ENCODE measurements at regions not wholly inside any gene's neighbourhood (a gene's known extent, or its start where the extent isn't known, plus 50 kb on each side); places are given as distances from the start of the nearest gene placed in this dataset.

- TF ChIP-seq EZH2phosphoT487 (IDR thresholded peaks at IDR 0.05; ENCODE audit: insufficient read depth, low read depth) = no peak
- TF ChIP-seq EZH2 (IDR thresholded peaks at IDR 0.05; ENCODE audit: insufficient read depth, poor library complexity, severe bottlenecking) = no peak
Observed at GRCh38 chr4:133637161-133637560, 488.1 kb downstream of the PCDH10 start.

Data from GM23248 (cell line).